Astrocyte (in vitro differentiated cells and primary cell): ENCODE measurements at regions not wholly inside any gene's neighbourhood (a gene's known extent, or its start where the extent isn't known, plus 50 kb on each side); places are given as distances from the start of the nearest gene placed in this dataset.

Experiments
- DNase-seq: peaks from one replicate; pipeline ENCODE4 v3.0.0-alpha.2; 2010; ENCODE audit warnings: low read depth
- FAIRE-seq: peaks from 2 replicates; lab custom pipeline; 2011; peaks lifted over from hg19 to GRCh38; lab: Jason Lieb, UNC
- H2AFZ ChIP-seq: 2 replicates; pipeline ENCODE4 v1.6.0; 2012; ENCODE audit warnings: low read depth, low read length, inconsistent platforms
- H3K27ac ChIP-seq: 2 replicates; pipeline ENCODE4 v1.5.1; 2011; ENCODE audit warnings: low read depth, low read length, inconsistent platforms
- H3K27me3 ChIP-seq: 2 replicates; pipeline ENCODE4 v1.6.0; 2011; ENCODE audit warnings: low read length, inconsistent platforms; ENCODE audit not compliant: insufficient read depth
- H3K36me3 ChIP-seq: 2 replicates; pipeline ENCODE4 v1.5.1; 2011; ENCODE audit warnings: low read length, inconsistent platforms; ENCODE audit not compliant: insufficient read depth
- H3K4me1 ChIP-seq: 2 replicates; pipeline ENCODE4 v1.5.1; 2011; ENCODE audit warnings: low read length, inconsistent platforms; ENCODE audit not compliant: insufficient read depth
- H3K4me2 ChIP-seq: 2 replicates; pipeline ENCODE4 v1.6.0; 2012; ENCODE audit warnings: low read length, inconsistent platforms
- H3K4me3 ChIP-seq: 2 replicates; pipeline ENCODE4 v1.5.1; 2011; ENCODE audit warnings: low read depth, mild to moderate bottlenecking, low read length, inconsistent platforms; ENCODE audit not compliant: insufficient read depth
- H3K79me2 ChIP-seq: 2 replicates; pipeline ENCODE4 v1.6.0; 2012; ENCODE audit warnings: mild to moderate bottlenecking, low read length, inconsistent platforms; ENCODE audit not compliant: insufficient read depth
- H3K9ac ChIP-seq: 2 replicates; pipeline ENCODE4 v1.6.0; 2012; ENCODE audit warnings: mild to moderate bottlenecking, low read length, inconsistent platforms
- H3K9me3 ChIP-seq: 2 replicates; pipeline ENCODE4 v1.5.1; 2012; ENCODE audit warnings: low read depth, mild to moderate bottlenecking, low read length, inconsistent platforms; ENCODE audit not compliant: insufficient read depth
- H4K20me1 ChIP-seq: 2 replicates; pipeline ENCODE4 v1.6.0; 2012; ENCODE audit warnings: low read length, inconsistent platforms; ENCODE audit not compliant: insufficient read depth
- H3K27ac Mint-ChIP-seq: one replicate; pipeline ENCODE4 v1.8.0; 2021; ENCODE audit warnings: mild to moderate bottlenecking, mixed read lengths; ENCODE audit not compliant: unreplicated experiment
- H3K27me3 Mint-ChIP-seq: one replicate; pipeline ENCODE4 v1.8.0; 2021; ENCODE audit warnings: low read depth, mixed read lengths; ENCODE audit not compliant: unreplicated experiment
- H3K36me3 Mint-ChIP-seq: one replicate; pipeline ENCODE4 v1.8.0; 2021; ENCODE audit warnings: low read depth, mixed read lengths; ENCODE audit not compliant: unreplicated experiment
- H3K4me1 Mint-ChIP-seq: one replicate; pipeline ENCODE4 v1.8.0; 2021; ENCODE audit warnings: low read depth, mixed read lengths; ENCODE audit not compliant: unreplicated experiment
- H3K4me3 Mint-ChIP-seq: one replicate; pipeline ENCODE4 v1.8.0; 2021; ENCODE audit warnings: mild to moderate bottlenecking, moderate library complexity, mixed read lengths; ENCODE audit not compliant: unreplicated experiment
- H3K9me3 Mint-ChIP-seq: one replicate; pipeline ENCODE4 v1.8.0; 2021; ENCODE audit warnings: mild to moderate bottlenecking, mixed read lengths; ENCODE audit not compliant: unreplicated experiment
- CTCF ChIP-seq: IDR thresholded peaks from 2 replicates; pipeline ENCODE4 v1.5.1; 2011; ENCODE audit warnings: low read depth, mild to moderate bottlenecking, inconsistent platforms, low read length, moderate library complexity; ENCODE audit not compliant: insufficient read depth
- EZH2 ChIP-seq: IDR thresholded peaks from 2 replicates; pipeline ENCODE4 v1.6.1; 2012; ENCODE audit warnings: mild to moderate bottlenecking, low read length, inconsistent platforms; ENCODE audit not compliant: insufficient read depth

GRCh38 chr12:127429551-127430285, 837.3 kb upstream of the TMEM132C start:
- no peaks in the 10 kb centered on the region for H4K20me1 ChIP-seq
- H3K4me3 Mint-ChIP-seq, result no peak overlapping the region
- H3K4me3 ChIP-seq, result no peak overlapping the region
- H3K9me3 ChIP-seq, result no peaks in the 10 kb centered on the region
- peaks cover 2% of the 10 kb centered on the region for H3K27me3 ChIP-seq
- peaks cover 20% of the 10 kb centered on the region for H3K9me3 Mint-ChIP-seq
- no peak overlapping the region for H2AFZ ChIP-seq
- no peak overlapping the region for H3K27ac ChIP-seq
- FAIRE-seq (no peak), DNase-seq (peak; percentile 39)
- H3K9ac ChIP-seq, result no peak overlapping the region
- H3K4me1 ChIP-seq, result no peaks in the 10 kb centered on the region
- no peaks in the 10 kb centered on the region for H3K27me3 Mint-ChIP-seq
- H3K36me3 ChIP-seq, result no peaks in the 10 kb centered on the region
- no peak overlapping the region for H3K4me2 ChIP-seq
- H3K36me3 Mint-ChIP-seq, result no peaks in the 10 kb centered on the region
- TF ChIP-seq EZH2, result no peak
- no peak for TF ChIP-seq CTCF
- H3K4me1 Mint-ChIP-seq, result no peaks in the 10 kb centered on the region
- no peaks in the 10 kb centered on the region for H3K79me2 ChIP-seq
- no peak overlapping the region for H3K27ac Mint-ChIP-seq

- DNase-seq (no peak), FAIRE-seq (no peak)
- peaks cover 18% of the 10 kb centered on the region for H3K9me3 Mint-ChIP-seq
- TF ChIP-seq EZH2 (no peak), CTCF (no peak)
- Histone ChIP-seq H3K4me3 (no peak overlapping the region), H3K79me2 (no peaks in the 10 kb centered on the region), H2AFZ (no peak overlapping the region), H3K36me3 (no peaks in the 10 kb centered on the region), H3K4me2 (no peak overlapping the region), H4K20me1 (no peaks in the 10 kb centered on the region), H3K4me1 (no peaks in the 10 kb centered on the region), H3K9me3 (no peaks in the 10 kb centered on the region), H3K9ac (no peak overlapping the region), H3K27me3 (peaks cover 2% of the 10 kb centered on the region), H3K27ac (no peak overlapping the region)
- H3K27me3 Mint-ChIP-seq, result no peaks in the 10 kb centered on the region
- no peaks in the 10 kb centered on the region for H3K36me3 Mint-ChIP-seq
- H3K27ac Mint-ChIP-seq, result no peak overlapping the region
- H3K4me1 Mint-ChIP-seq, result no peaks in the 10 kb centered on the region
- H3K4me3 Mint-ChIP-seq, result no peak overlapping the region
Measured at GRCh38 chr12:127430401-127430800, 836.6 kb upstream of the TMEM132C start.

- Histone ChIP-seq H4K20me1 (no peaks in the 10 kb centered on the region), H3K9me3 (no peaks in the 10 kb centered on the region), H3K27ac (no peak overlapping the region), H3K4me3 (no peak overlapping the region), H2AFZ (no peak overlapping the region), H3K27me3 (peaks cover 2% of the 10 kb centered on the region), H3K4me2 (no peak overlapping the region), H3K79me2 (no peaks in the 10 kb centered on the region), H3K9ac (no peak overlapping the region), H3K4me1 (no peaks in the 10 kb centered on the region), H3K36me3 (no peaks in the 10 kb centered on the region)
- no peak overlapping the region for H3K4me3 Mint-ChIP-seq
- DNase-seq, result no peak
- H3K27ac Mint-ChIP-seq, result no peak overlapping the region
- no peaks in the 10 kb centered on the region for H3K27me3 Mint-ChIP-seq
- TF ChIP-seq CTCF (no peak), EZH2 (no peak)
- H3K9me3 Mint-ChIP-seq, result peaks cover 18% of the 10 kb centered on the region
- no peaks in the 10 kb centered on the region for H3K36me3 Mint-ChIP-seq
- FAIRE-seq, result no peak
- no peaks in the 10 kb centered on the region for H3K4me1 Mint-ChIP-seq
Measured at GRCh38 chr12:127431177-127431576, 835.8 kb upstream of the TMEM132C start.
